Mesenchymal stem cell (in vitro differentiated cells and primary cell): ENCODE measurements at regions not wholly inside any gene's neighbourhood (a gene's known extent, or its start where the extent isn't known, plus 50 kb on each side); places are given as distances from the start of the nearest gene placed in this dataset.

Experiments
- DNase-seq: peaks from one replicate; pipeline ENCODE4 v3.0.0-alpha.2; 2013
- H2AFZ ChIP-seq: one replicate; pipeline ENCODE4 v1.6.1; 2013; ENCODE audit warnings: low read depth, mild to moderate bottlenecking, control low read depth, inconsistent platforms, low read length, moderate library complexity
- H2AK5ac ChIP-seq: 2 replicates; pipeline ENCODE4 v1.6.1; 2013; ENCODE audit warnings: low read length, moderate library complexity, mild to moderate bottlenecking, inconsistent platforms; ENCODE audit not compliant: severe bottlenecking
- H2BK120ac ChIP-seq: one replicate; pipeline ENCODE4 v1.6.1; 2013; ENCODE audit warnings: low read depth, mild to moderate bottlenecking, inconsistent platforms, low read length, moderate library complexity
- H2BK12ac ChIP-seq, 2 experiments: one replicate each; pipeline ENCODE4 v1.6.1; 2013; ENCODE audit warnings: inconsistent platforms in 2 of 2, low read length in 2 of 2, mild to moderate bottlenecking in 2 of 2, moderate library complexity in 2 of 2, control low read depth in 1 of 2
- H2BK15ac ChIP-seq: one replicate; pipeline ENCODE4 v1.6.1; 2013; ENCODE audit warnings: mild to moderate bottlenecking, low read depth, inconsistent platforms; ENCODE audit not compliant: poor library complexity, severe bottlenecking
- H2BK5ac ChIP-seq: 2 replicates; pipeline ENCODE4 v1.6.1; 2013; ENCODE audit warnings: low read depth, mild to moderate bottlenecking, low read length, control low read depth, inconsistent platforms; ENCODE audit not compliant: poor library complexity, severe bottlenecking
- H3K14ac ChIP-seq, 2 experiments: one replicate each; pipeline ENCODE4 v1.6.1; 2013; ENCODE audit warnings: inconsistent platforms in 2 of 2, low read length in 2 of 2, control low read depth in 1 of 2, mild to moderate bottlenecking in 1 of 2, moderate library complexity in 1 of 2
- H3K18ac ChIP-seq, 2 experiments: one replicate each; pipeline ENCODE4 v1.6.1; 2013; ENCODE audit warnings: inconsistent platforms in 2 of 2, low read length in 2 of 2, control low read depth in 1 of 2, low read depth in 1 of 2, mild to moderate bottlenecking in 1 of 2
- H3K23ac ChIP-seq, 2 experiments: one replicate each; pipeline ENCODE4 v1.6.1; 2013; ENCODE audit warnings: inconsistent platforms in 2 of 2, low read length in 2 of 2, mild to moderate bottlenecking in 2 of 2, moderate library complexity in 2 of 2, control low read depth in 1 of 2
- H3K27ac ChIP-seq: 2 replicates; pipeline ENCODE4 v1.5.1; 2013; ENCODE audit warnings: mild to moderate bottlenecking, moderate library complexity, low read length, control low read depth, inconsistent platforms; ENCODE audit not compliant: poor library complexity, severe bottlenecking
- H3K27me3 ChIP-seq, 2 experiments: 2 replicates each; pipeline versions ENCODE4 v1.6.1 to v1.7.0; 2013; ENCODE audit warnings: low read length in 2 of 2, mild to moderate bottlenecking in 2 of 2, moderate library complexity in 2 of 2, control low read depth in 1 of 2, inconsistent platforms in 1 of 2; ENCODE audit not compliant: control insufficient read depth in 1 of 2, insufficient read depth in 1 of 2
- H3K36me3 ChIP-seq, 2 experiments: 2 replicates each; pipeline versions ENCODE4 v1.6.1 to v1.7.0; 2013; ENCODE audit warnings: low read length in 2 of 2, control low read depth in 1 of 2, inconsistent platforms in 1 of 2, low read depth in 1 of 2, mild to moderate bottlenecking in 1 of 2; ENCODE audit not compliant: insufficient read depth in 2 of 2, control insufficient read depth in 1 of 2
- H3K4ac ChIP-seq, 2 experiments: one replicate each; pipeline ENCODE4 v1.6.1; 2013; ENCODE audit warnings: inconsistent platforms in 2 of 2, low read length in 2 of 2, mild to moderate bottlenecking in 2 of 2, moderate library complexity in 2 of 2, control low read depth in 1 of 2, low read depth in 1 of 2
- H3K4me1 ChIP-seq: 2 replicates; pipeline ENCODE4 v1.6.1; 2013; ENCODE audit warnings: low read depth, low read length, control low read depth; ENCODE audit not compliant: control insufficient read depth, insufficient read depth
- H3K4me2 ChIP-seq: 2 replicates; pipeline ENCODE4 v1.6.1; 2013; ENCODE audit warnings: low read length, mild to moderate bottlenecking, inconsistent platforms; ENCODE audit not compliant: poor library complexity, severe bottlenecking
- H3K4me3 ChIP-seq, 2 experiments: 2 replicates each; pipeline versions ENCODE4 v1.5.1 to v1.7.0; 2013; ENCODE audit warnings: low read length in 2 of 2, mild to moderate bottlenecking in 2 of 2, control low read depth in 1 of 2, low read depth in 1 of 2; ENCODE audit not compliant: insufficient read depth in 1 of 2
- H3K79me1 ChIP-seq: replicated peaks from 2 replicates; pipeline ENCODE4 v1.6.1; 2013; ENCODE audit warnings: mild to moderate bottlenecking, control low read depth, low read length, inconsistent platforms; ENCODE audit not compliant: poor library complexity, severe bottlenecking
- H3K9ac ChIP-seq: 2 replicates; pipeline ENCODE4 v1.7.0; 2013; ENCODE audit warnings: mild to moderate bottlenecking, low read length, moderate library complexity
- H3K9me3 ChIP-seq: 2 replicates; pipeline ENCODE4 v1.7.0; 2013; ENCODE audit warnings: mild to moderate bottlenecking, low read length; ENCODE audit not compliant: control insufficient read depth
- H4K8ac ChIP-seq: one replicate; pipeline ENCODE4 v1.6.1; 2013; ENCODE audit warnings: inconsistent platforms, mild to moderate bottlenecking, low read length, moderate library complexity
- H4K91ac ChIP-seq: one replicate; pipeline ENCODE4 v1.6.1; 2013; ENCODE audit warnings: mild to moderate bottlenecking, low read length, inconsistent platforms
- WGBS: methylation state at CpG from one replicate; pipeline ENCODE4 v1.1.7; 2013; ENCODE audit warnings: mixed read lengths; 5-methylcytosine and 5-hydroxymethylcytosine counted together

DNA sequence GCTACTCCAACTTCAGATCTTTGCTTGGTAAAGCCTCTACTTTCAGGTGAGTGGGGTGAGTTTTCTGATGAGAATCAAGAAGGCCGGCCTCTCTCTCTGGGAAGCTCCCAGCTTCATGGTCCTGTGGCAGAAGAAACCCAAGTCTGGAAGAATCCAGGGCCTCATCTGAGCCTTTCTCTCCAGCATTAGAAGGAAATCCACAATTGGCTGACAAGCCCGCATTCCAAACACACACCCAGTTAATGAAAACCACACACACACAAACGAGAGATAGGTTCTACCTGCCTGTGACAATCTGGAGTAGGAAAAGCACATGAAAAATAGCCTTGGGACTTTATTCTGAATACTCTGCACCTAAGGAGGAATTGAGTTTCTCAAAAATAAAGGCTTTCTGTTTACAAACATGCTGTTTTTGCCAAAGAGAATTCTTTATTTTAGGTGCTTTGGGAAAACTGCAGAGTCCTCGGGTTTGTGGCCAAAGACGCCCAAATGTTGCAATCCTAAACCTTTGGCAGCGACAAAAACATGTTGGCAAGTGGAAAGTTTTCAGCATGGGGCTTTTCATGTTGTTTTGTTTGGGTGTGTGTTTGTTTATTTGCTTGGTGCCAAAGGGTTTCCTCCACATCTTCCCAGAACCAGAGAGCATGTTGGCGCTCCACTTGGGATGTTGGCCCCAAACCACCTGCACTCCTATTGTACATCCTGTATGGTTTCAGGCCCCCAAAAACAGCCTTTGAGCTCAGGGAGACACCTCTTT, 216.2 kb downstream of the SETD4 start:
- Histone ChIP-seq H2BK120ac (no peak overlapping the region), H4K91ac (no peak overlapping the region)
- WGBS: 97% methylated on average over 6 of the region's 7 CpGs

DNA sequence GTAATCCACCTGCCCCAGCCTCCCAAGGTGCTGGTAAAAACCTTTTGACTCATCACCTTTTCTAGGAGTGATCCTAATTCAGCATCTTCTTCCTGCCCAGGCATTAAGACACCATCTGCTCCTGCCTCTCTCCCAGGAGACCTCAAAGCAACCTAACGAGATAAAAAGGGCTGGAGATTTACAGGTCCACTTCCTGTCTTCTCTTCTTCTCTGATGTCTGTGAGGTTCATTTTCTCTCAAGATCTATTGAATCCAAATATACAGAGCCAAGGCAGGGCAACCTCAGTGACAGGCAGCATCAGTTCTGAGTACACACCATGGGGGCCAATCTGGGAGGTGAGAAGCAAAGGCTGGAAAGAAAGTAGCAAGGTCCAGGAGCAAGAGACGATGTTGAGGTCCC, 219.4 kb downstream of the SETD4 start:
- no peak overlapping the region for H3K23ac ChIP-seq
- H3K4me3 ChIP-seq: no peak overlapping the region
- peaks cover 0 to 21% of the 10 kb centered on the region in 2 experiments for H3K27me3 ChIP-seq
- H3K9ac ChIP-seq: peak overlapping the region; percentile 7
- H2AK5ac ChIP-seq: no peak overlapping the region
- no peak overlapping the region for H3K27ac ChIP-seq
- no peak overlapping the region for H2BK5ac ChIP-seq
- H2BK120ac ChIP-seq: no peak overlapping the region
- no peaks in the 10 kb centered on the region for H3K79me1 ChIP-seq
- no peaks in the 10 kb centered on the region for H3K36me3 ChIP-seq
- H2BK12ac ChIP-seq: peak overlapping the region in 1 of 2 experiments; percentile 13
- DNase-seq: no peak
- H2AFZ ChIP-seq: no peak overlapping the region
- H4K8ac ChIP-seq: no peak overlapping the region
- no peak overlapping the region for H3K4ac ChIP-seq
- H2BK15ac ChIP-seq: no peak overlapping the region
- no peak overlapping the region for H3K18ac ChIP-seq
- no peak overlapping the region for H3K14ac ChIP-seq
- H3K9me3 ChIP-seq: no peaks in the 10 kb centered on the region
- no peak overlapping the region for H3K4me2 ChIP-seq
- no peaks in the 10 kb centered on the region for H3K4me1 ChIP-seq
- WGBS: 79% methylated on average over 2 of the region's 2 CpGs
- H4K91ac ChIP-seq: no peak overlapping the region

More for the DNA sequence above, 216.2 kb downstream of the SETD4 start:
- no peak overlapping the region for H3K14ac ChIP-seq
- no peaks in the 10 kb centered on the region for H3K4me1 ChIP-seq
- H3K36me3 ChIP-seq: no peaks in the 10 kb centered on the region
- no peak overlapping the region for H2BK15ac ChIP-seq
- no peak overlapping the region for H2BK5ac ChIP-seq
- no peak overlapping the region for H2AFZ ChIP-seq
- H3K4ac ChIP-seq: no peak overlapping the region
- no peak overlapping the region for H2AK5ac ChIP-seq
- H3K27ac ChIP-seq: no peak overlapping the region
- no peaks in the 10 kb centered on the region for H3K9me3 ChIP-seq
- no peak for DNase-seq
- H4K8ac ChIP-seq: no peak overlapping the region
- H3K23ac ChIP-seq: no peak overlapping the region
- H3K27me3 ChIP-seq: peaks cover 0 to 34% of the 10 kb centered on the region in 2 experiments
- no peaks in the 10 kb centered on the region for H3K79me1 ChIP-seq
- no peak overlapping the region for H3K18ac ChIP-seq
- no peak overlapping the region for H3K4me3 ChIP-seq
- H3K4me2 ChIP-seq: no peak overlapping the region
- no peak overlapping the region for H3K9ac ChIP-seq
- no peak overlapping the region for H2BK12ac ChIP-seq

DNA sequence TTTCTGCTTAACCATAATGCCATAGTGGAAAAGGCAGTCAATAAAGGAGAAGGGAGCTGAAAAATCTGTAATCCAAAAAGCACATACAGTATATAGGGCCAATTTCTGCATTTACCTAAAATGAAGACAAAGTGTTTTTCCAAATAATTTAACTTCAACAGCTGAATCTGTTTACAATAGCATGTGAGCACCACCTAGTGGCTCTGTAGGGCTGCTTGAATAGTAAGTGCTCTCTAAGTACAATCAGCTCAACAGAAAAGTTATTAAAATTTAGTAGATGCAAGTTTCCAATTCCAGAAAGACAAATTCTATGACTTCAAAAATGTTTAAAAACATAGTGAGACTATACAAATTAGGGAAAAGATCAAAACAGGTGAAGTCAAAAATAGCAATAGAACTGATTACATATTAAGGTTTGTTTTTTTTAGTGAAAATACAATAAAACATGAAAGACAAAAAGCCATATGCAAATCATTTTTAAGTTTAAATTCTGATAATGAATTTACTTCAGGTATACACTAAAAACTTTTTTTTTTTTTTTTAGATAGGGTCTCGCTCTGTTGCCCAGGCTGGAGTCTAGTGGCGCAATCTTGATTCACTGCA, 220.0 kb downstream of the SETD4 start:
- Histone ChIP-seq H2AK5ac (no peak overlapping the region), H3K9ac (no peak overlapping the region), H2BK15ac (no peak overlapping the region), H4K8ac (no peak overlapping the region), H2AFZ (no peak overlapping the region), H3K18ac (no peak overlapping the region), H3K14ac (no peak overlapping the region), H3K79me1 (no peaks in the 10 kb centered on the region), H3K9me3 (no peaks in the 10 kb centered on the region), H2BK120ac (no peak overlapping the region), H2BK12ac (no peak overlapping the region), H3K4ac (no peak overlapping the region), H3K4me1 (no peaks in the 10 kb centered on the region), H3K4me3 (no peak overlapping the region), H3K23ac (no peak overlapping the region), H3K4me2 (no peak overlapping the region), H2BK5ac (no peak overlapping the region), H3K27ac (no peak overlapping the region), H3K27me3 (peaks cover 0 to 18% of the 10 kb centered on the region in 2 experiments), H3K36me3 (no peaks in the 10 kb centered on the region), H4K91ac (no peak overlapping the region)
- DNase-seq: peak; percentile 81
- 100% methylated on average over 2 of the region's 2 CpGs for WGBS

GRCh38 chr21:35838987-35839763, 221.2 kb downstream of the SETD4 start:
- H3K4ac ChIP-seq: no peak overlapping the region
- no peaks in the 10 kb centered on the region for H3K36me3 ChIP-seq
- no peak overlapping the region for H3K23ac ChIP-seq
- 89% methylated on average over 7 of the region's 7 CpGs for WGBS
- no peaks in the 10 kb centered on the region for H3K9me3 ChIP-seq
- no peak overlapping the region for H2BK5ac ChIP-seq
- no peak overlapping the region for H3K4me2 ChIP-seq
- peak overlapping the region in 1 of 2 experiments; percentile 76 for H2BK12ac ChIP-seq
- H3K27ac ChIP-seq: no peak overlapping the region
- peak overlapping the region; percentile 10 for H3K9ac ChIP-seq
- no peak overlapping the region for H2AK5ac ChIP-seq
- DNase-seq: no peak
- no peak overlapping the region for H4K91ac ChIP-seq
- H3K18ac ChIP-seq: no peak overlapping the region
- no peak overlapping the region for H2BK15ac ChIP-seq
- no peak overlapping the region for H3K14ac ChIP-seq
- H3K4me3 ChIP-seq: no peak overlapping the region
- H2BK120ac ChIP-seq: no peak overlapping the region
- H3K4me1 ChIP-seq: no peaks in the 10 kb centered on the region
- peaks cover 0 to 12% of the 10 kb centered on the region in 2 experiments for H3K27me3 ChIP-seq
- no peak overlapping the region for H4K8ac ChIP-seq
- no peaks in the 10 kb centered on the region for H3K79me1 ChIP-seq
- H2AFZ ChIP-seq: no peak overlapping the region
